PC-9 (cell line): ENCODE measurements at regions not wholly inside any gene's neighbourhood (a gene's known extent, or its start where the extent isn't known, plus 50 kb on each side); places are given as distances from the start of the nearest gene placed in this dataset.
"Not testable (repeated sequence)": the region's sequence is repeated elsewhere in the genome, so short reads cannot be mapped to it uniquely, and the experiment has no call there.

Source experiments
- BruUV-seq: library from RNA; stranded (reverse); fragments of 400-500 nt; replicated peaks from 2 replicates; lab custom pipeline; 2021; lab: Mats Ljungman, UMichigan
- CTCF ChIA-PET: fragments of 300-600 bp; sonication (Branson Sonifier 250); formaldehyde crosslinking; loops from one replicate; lab custom pipeline; 2022; ENCODE audit warnings: antibody characterized with exemption; lab: Charles Lee
- POLR2A ChIA-PET: fragments of 300-600 bp; sonication (Branson Sonifier 250); formaldehyde crosslinking; loops from one replicate; lab custom pipeline; 2022; ENCODE audit warnings: antibody characterized with exemption; ENCODE audit not compliant: unreplicated experiment; lab: Charles Lee
- DNase-seq, 2 experiments: peaks; one replicate each; pipeline versions ENCODE4 v3.0.0 to v3.0.0-alpha.2; 2015 to 2022; ENCODE audit warnings: mixed read lengths in 1 of 2
- H2AFZ ChIP-seq: fragments of 200-600 bp; sonication (generic); 2 replicates; pipeline ENCODE4 v1.8.1; 2017; ENCODE audit warnings: antibody characterized with exemption
- H3F3A ChIP-seq: fragments of 200-600 bp; sonication (generic); 2 replicates; pipeline ENCODE4 v1.8.1; 2017; ENCODE audit warnings: antibody characterized with exemption, mild to moderate bottlenecking, low read depth; ENCODE audit not compliant: insufficient read depth
- H3K27ac ChIP-seq: fragments of 200-600 bp; sonication (generic); 2 replicates; pipeline ENCODE4 v1.6.1; 2016; ENCODE audit warnings: mixed run types
- H3K27me3 ChIP-seq: fragments of 200-600 bp; sonication (generic); 2 replicates; pipeline ENCODE4 v1.6.1; 2016; ENCODE audit warnings: low read depth, mixed run types; ENCODE audit not compliant: insufficient read depth
- H3K36me3 ChIP-seq: fragments of 200-600 bp; sonication (generic); 2 replicates; pipeline ENCODE4 v1.6.1; 2016; ENCODE audit warnings: low read depth, mixed run types
- H3K4me1 ChIP-seq: fragments of 200-600 bp; sonication (generic); replicated peaks from 2 replicates; pipeline ENCODE4 v1.6.1; 2016; ENCODE audit warnings: mixed run types; ENCODE audit not compliant: insufficient read depth
- H3K4me2 ChIP-seq: fragments of 200-600 bp; sonication (generic); 2 replicates; pipeline ENCODE4 v1.6.1; 2017; ENCODE audit warnings: mixed run types
- H3K4me3 ChIP-seq: fragments of 200-600 bp; sonication (generic); 2 replicates; pipeline ENCODE4 v1.6.1; 2016; ENCODE audit warnings: mixed run types
- H3K79me2 ChIP-seq: fragments of 200-600 bp; sonication (generic); 2 replicates; pipeline ENCODE4 v1.6.1; 2017; ENCODE audit warnings: low read depth, mixed run types
- H3K9me2 ChIP-seq: fragments of 200-600 bp; sonication (generic); 2 replicates; pipeline ENCODE4 v1.8.1; 2017; ENCODE audit warnings: mild to moderate bottlenecking; ENCODE audit not compliant: insufficient read depth
- H3K9me3 ChIP-seq: fragments of 200-600 bp; sonication (generic); 2 replicates; pipeline ENCODE4 v1.8.1; 2016; ENCODE audit warnings: low read depth; ENCODE audit not compliant: insufficient read depth
- H4K20me1 ChIP-seq: fragments of 200-600 bp; sonication (generic); 2 replicates; pipeline ENCODE4 v1.8.1; 2017; ENCODE audit not compliant: insufficient read depth
- CTCF ChIP-seq: fragments of 200-600 bp; sonication (generic); conservative IDR thresholded peaks from 2 replicates; pipeline ENCODE4 v1.6.1; 2017; ENCODE audit warnings: mixed run types, antibody characterized with exemption, mild to moderate bottlenecking, moderate library complexity
- EZH2 ChIP-seq: fragments of 200-600 bp; sonication (generic); IDR thresholded peaks from 2 replicates; pipeline ENCODE4 v1.8.0; 2017; ENCODE audit warnings: antibody characterized with exemption, low read depth
- intact Hi-C: fragments of 100-400 bp; cut with micrococcal nuclease; formaldehyde crosslinking; loops from one replicate; pipeline ENCODE4 v1.10.0; 2022; ENCODE audit not compliant: unreplicated experiment

- Histone ChIP-seq H3K4me3 (no peak overlapping the region), H3K9me3 (peaks cover 33% of the 10 kb centered on the region), H3F3A (peaks cover 3% of the 10 kb centered on the region; the same call in 1 of the 2 replicates), H3K4me1 (peaks cover 9% of the 10 kb centered on the region), H4K20me1 (no peaks in the 10 kb centered on the region), H3K36me3 (no peaks in the 10 kb centered on the region), H3K27me3 (no peaks in the 10 kb centered on the region), H2AFZ (no peak overlapping the region), H3K79me2 (no peaks in the 10 kb centered on the region), H3K9me2 (no peaks in the 10 kb centered on the region), H3K27ac (no peak overlapping the region), H3K4me2 (no peak overlapping the region)
- DNase-seq: no peak
- POLR2A ChIA-PET: no interaction called here
- CTCF ChIA-PET: no interaction called here
- intact Hi-C loops: no loop called here
- no TSS peak for BruUV-seq
- TF ChIP-seq CTCF: no peak
- TF ChIP-seq EZH2: no peak
These were observed 148.4 kb downstream of the INHBA start for GRCh38 chr7:41554481-41554880.

GRCh38 chr7:41550046-41550445, 152.8 kb downstream of the INHBA start:
- DNase-seq, POLR2A ChIA-PET: not testable (repeated sequence)

GRCh38 chr7:41544241-41544640, 158.6 kb downstream of the INHBA start:
- no TSS peak for BruUV-seq
- H3K36me3 ChIP-seq: no peaks in the 10 kb centered on the region

More at GRCh38 chr7:41550046-41550445, 152.8 kb downstream of the INHBA start:
- H2AFZ ChIP-seq, H3K4me3 ChIP-seq, H3K79me2 ChIP-seq, H3K27ac ChIP-seq, CTCF ChIA-PET, H3K27me3 ChIP-seq, H3K36me3 ChIP-seq, H3K4me1 ChIP-seq, BruUV-seq, H3K4me2 ChIP-seq, H3K9me2 ChIP-seq, H3F3A ChIP-seq, H3K9me3 ChIP-seq, H4K20me1 ChIP-seq, intact Hi-C loops: not testable (repeated sequence)

More at GRCh38 chr7:41544241-41544640, 158.6 kb downstream of the INHBA start:
- ChIA-PET CTCF (no interaction called here), POLR2A (interaction anchor here (0.5 kb wide), 1 partner anchor 18 kb away, joined by 3 read pairs; no protein-coding TSS in a partner anchor)
- no peaks in the 10 kb centered on the region for H3K9me2 ChIP-seq
- no peak for TF ChIP-seq EZH2
- TF ChIP-seq CTCF: no peak
- intact Hi-C loops: no loop called here
- H3K4me1 ChIP-seq: no peaks in the 10 kb centered on the region
- no peak overlapping the region for H3K4me2 ChIP-seq
- H3K4me3 ChIP-seq: no peak overlapping the region
- no peaks in the 10 kb centered on the region for H3K27me3 ChIP-seq
- H3K79me2 ChIP-seq: no peaks in the 10 kb centered on the region
- no peak for DNase-seq
- H3F3A ChIP-seq: no peaks in the 10 kb centered on the region
- H4K20me1 ChIP-seq: no peaks in the 10 kb centered on the region
- H2AFZ ChIP-seq: no peak overlapping the region
- no peak overlapping the region for H3K27ac ChIP-seq
- 0 out of 2 replicates have a peak, but pooled peaks cover 3% of the 10 kb centered on the region for H3K9me3 ChIP-seq
